OCI-LY1 (cell line): ENCODE measurements at regions not wholly inside any gene's neighbourhood (a gene's known extent, or its start where the extent isn't known, plus 50 kb on each side); places are given as distances from the start of the nearest gene placed in this dataset.

ENCODE experiments used
- CTCF ChIP-seq: fragments of 200-600 bp; sonication (generic), shearing (Covaris generic); IDR thresholded peaks from 2 replicates; pipeline ENCODE4 v1.5.1; 2017; ENCODE audit warnings: mild to moderate bottlenecking, antibody characterized with exemption, low read length, moderate library complexity, mixed read lengths
- EZH2 ChIP-seq: fragments of 200-600 bp; sonication (generic), shearing (Covaris generic); IDR thresholded peaks from 2 replicates; pipeline ENCODE4 v1.8.0; 2017; ENCODE audit warnings: borderline replicate concordance, mixed run types, mild to moderate bottlenecking, antibody characterized with exemption, low read length, moderate library complexity, mixed read lengths

- TF ChIP-seq EZH2 (no peak), CTCF (no peak)
These were observed 317.7 kb downstream of the MATN1 start for GRCh38 chr1:30405631-30406212.
